ENCODE measurements at regions not wholly inside any gene's neighbourhood (a gene's known extent, or its start where the extent isn't known, plus 50 kb on each side); places are given as distances from the start of the nearest gene placed in this dataset.

- TF ChIP-seq, protein P1, sequence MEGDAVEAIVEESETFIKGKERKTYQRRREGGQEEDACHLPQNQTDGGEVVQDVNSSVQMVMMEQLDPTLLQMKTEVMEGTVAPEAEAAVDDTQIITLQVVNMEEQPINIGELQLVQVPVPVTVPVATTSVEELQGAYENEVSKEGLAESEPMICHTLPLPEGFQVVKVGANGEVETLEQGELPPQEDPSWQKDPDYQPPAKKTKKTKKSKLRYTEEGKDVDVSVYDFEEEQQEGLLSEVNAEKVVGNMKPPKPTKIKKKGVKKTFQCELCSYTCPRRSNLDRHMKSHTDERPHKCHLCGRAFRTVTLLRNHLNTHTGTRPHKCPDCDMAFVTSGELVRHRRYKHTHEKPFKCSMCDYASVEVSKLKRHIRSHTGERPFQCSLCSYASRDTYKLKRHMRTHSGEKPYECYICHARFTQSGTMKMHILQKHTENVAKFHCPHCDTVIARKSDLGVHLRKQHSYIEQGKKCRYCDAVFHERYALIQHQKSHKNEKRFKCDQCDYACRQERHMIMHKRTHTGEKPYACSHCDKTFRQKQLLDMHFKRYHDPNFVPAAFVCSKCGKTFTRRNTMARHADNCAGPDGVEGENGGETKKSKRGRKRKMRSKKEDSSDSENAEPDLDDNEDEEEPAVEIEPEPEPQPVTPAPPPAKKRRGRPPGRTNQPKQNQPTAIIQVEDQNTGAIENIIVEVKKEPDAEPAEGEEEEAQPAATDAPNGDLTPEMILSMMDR (IDR thresholded peaks at IDR 0.05; ENCODE audit: borderline replicate concordance, extremely low read depth, insufficient read depth) = no peak
- Histone ChIP-seq H3K9me3 (ENCODE audit: control insufficient read depth in 2 of 3, insufficient read depth in 1 of 3, low read length in 3 of 3) (no peaks in the 10 kb centered on the region), H3K27ac (ENCODE audit: low read depth in 2 of 2, low read length in 2 of 2) (no peak overlapping the region), H3K4me1 (ENCODE audit: control insufficient read depth in 2 of 3, insufficient read depth in 2 of 3, low read depth in 1 of 3, low read length in 3 of 3) (no peaks in the 10 kb centered on the region), H3K4me3 (ENCODE audit: low read length in 3 of 3) (no peak overlapping the region), H3K36me3 (ENCODE audit: control insufficient read depth in 2 of 3, insufficient read depth in 3 of 3, low read length in 3 of 3) (no peaks in the 10 kb centered on the region), H3K27me3 (ENCODE audit: control insufficient read depth, insufficient read depth, low read length) (no peaks in the 10 kb centered on the region), H3K9ac (ENCODE audit: low read length in 3 of 3) (no peak overlapping the region)
- DNase-seq (no peak), FAIRE-seq (no peak)
- intact Hi-C loops (cut with DNase I) = no loop called here
Measured at GRCh38 chr1:173276922-173277800, 70.0 kb upstream of the TNFSF4 start.

GRCh38 chr1:173280899-173281660, 73.9 kb upstream of the TNFSF4 start:
- H3K27me3 ChIP-seq (ENCODE audit: control insufficient read depth, insufficient read depth, low read length) = no peaks in the 10 kb centered on the region
- FAIRE-seq = no peak
- H3K9me3 ChIP-seq (ENCODE audit: control insufficient read depth in 2 of 3, insufficient read depth in 1 of 3, low read length in 3 of 3) = no peaks in the 10 kb centered on the region
- TF ChIP-seq, protein P1 (IDR thresholded peaks at IDR 0.05; ENCODE audit: borderline replicate concordance, extremely low read depth, insufficient read depth) = no peak
- intact Hi-C loops (cut with DNase I) = no loop called here
- no peak overlapping the region for H3K27ac ChIP-seq (ENCODE audit: low read depth in 2 of 2, low read length in 2 of 2)
- H3K36me3 ChIP-seq (ENCODE audit: control insufficient read depth in 2 of 3, insufficient read depth in 3 of 3, low read length in 3 of 3) = no peaks in the 10 kb centered on the region
- no peak overlapping the region for H3K4me3 ChIP-seq (ENCODE audit: low read length in 3 of 3)
- H3K4me1 ChIP-seq (ENCODE audit: control insufficient read depth in 2 of 3, insufficient read depth in 2 of 3, low read depth in 1 of 3, low read length in 3 of 3) = no peaks in the 10 kb centered on the region
- no peak for DNase-seq
- H3K9ac ChIP-seq (ENCODE audit: low read length in 3 of 3) = no peak overlapping the region

GRCh38 chr1:173285048-173285447, 77.9 kb upstream of the TNFSF4 start:
- no peak for FAIRE-seq

More at GRCh38 chr1:173285048-173285447, 77.9 kb upstream of the TNFSF4 start:
- H3K36me3 ChIP-seq (ENCODE audit: control insufficient read depth in 2 of 3, insufficient read depth in 3 of 3, low read length in 3 of 3) = no peaks in the 10 kb centered on the region
- no peak overlapping the region for H3K9ac ChIP-seq (ENCODE audit: low read length in 3 of 3)
- TF ChIP-seq, protein P1 (IDR thresholded peaks at IDR 0.05; ENCODE audit: borderline replicate concordance, extremely low read depth, insufficient read depth) = no peak
- intact Hi-C loops (cut with DNase I) = no loop called here
- no peaks in the 10 kb centered on the region for H3K4me1 ChIP-seq (ENCODE audit: control insufficient read depth in 2 of 3, insufficient read depth in 2 of 3, low read depth in 1 of 3, low read length in 3 of 3)
- DNase-seq = no peak
- H3K27ac ChIP-seq (ENCODE audit: low read depth in 2 of 2, low read length in 2 of 2) = no peak overlapping the region
- H3K4me3 ChIP-seq (ENCODE audit: low read length in 3 of 3) = no peak overlapping the region
- no peaks in the 10 kb centered on the region for H3K9me3 ChIP-seq (ENCODE audit: control insufficient read depth in 2 of 3, insufficient read depth in 1 of 3, low read length in 3 of 3)
- H3K27me3 ChIP-seq (ENCODE audit: control insufficient read depth, insufficient read depth, low read length) = no peaks in the 10 kb centered on the region

Measured in kidney (tissue), 13 donors.